Progenitor cell of endocrine pancreas (in vitro differentiated cells): ENCODE measurements at regions not wholly inside any gene's neighbourhood (a gene's known extent, or its start where the extent isn't known, plus 50 kb on each side); places are given as distances from the start of the nearest gene placed in this dataset.

Experiments
- DNase-seq: peaks from one replicate; pipeline ENCODE4 v3.0.0; 2021; ENCODE audit warnings: low spot score; ENCODE audit not compliant: unreplicated experiment
- H3K27ac Mint-ChIP-seq: 2 replicates; pipeline ENCODE4 v1.8.0; 2021; ENCODE audit warnings: mild to moderate bottlenecking, moderate library complexity, mixed read lengths
- H3K27me3 Mint-ChIP-seq: 2 replicates; pipeline ENCODE4 v1.8.0; 2021; ENCODE audit warnings: mixed read lengths
- H3K36me3 Mint-ChIP-seq: 2 replicates; pipeline ENCODE4 v1.8.0; 2022; ENCODE audit warnings: mixed read lengths; ENCODE audit not compliant: insufficient read depth
- H3K4me1 Mint-ChIP-seq: 2 replicates; pipeline ENCODE4 v1.8.0; 2021; ENCODE audit warnings: low read depth, mixed read lengths
- H3K4me3 Mint-ChIP-seq: 2 replicates; pipeline ENCODE4 v1.8.0; 2021; ENCODE audit warnings: low read depth, mild to moderate bottlenecking, moderate library complexity, mixed read lengths
- H3K9me3 Mint-ChIP-seq: 2 replicates; pipeline ENCODE4 v1.8.0; 2021; ENCODE audit warnings: low read depth, mixed read lengths
- CTCF ChIP-seq: fragments of 200-600 bp; sonication (generic); IDR thresholded peaks from one replicate; pipeline ENCODE4 v1.5.0; 2021; ENCODE audit warnings: antibody characterized with exemption, mild to moderate bottlenecking; ENCODE audit not compliant: unreplicated experiment

GRCh38 chr12:64955746-64956145, 131.3 kb downstream of the TBC1D30 start:
- no peak for DNase-seq
- H3K27me3 Mint-ChIP-seq: no peaks in the 10 kb centered on the region
- H3K9me3 Mint-ChIP-seq: no peaks in the 10 kb centered on the region
- TF ChIP-seq CTCF: no peak
- H3K27ac Mint-ChIP-seq: no peak overlapping the region
- no peaks in the 10 kb centered on the region for H3K4me1 Mint-ChIP-seq
- no peaks in the 10 kb centered on the region for H3K36me3 Mint-ChIP-seq
- H3K4me3 Mint-ChIP-seq: no peak overlapping the region

- TF ChIP-seq CTCF: no peak
- Mint-ChIP-seq H3K4me3 (no peak overlapping the region), H3K9me3 (peaks cover 20% of the 10 kb centered on the region), H3K4me1 (no peaks in the 10 kb centered on the region), H3K27me3 (no peaks in the 10 kb centered on the region), H3K36me3 (no peaks in the 10 kb centered on the region), H3K27ac (no peak overlapping the region)
- DNase-seq: no peak
Measured at GRCh38 chr12:64965920-64966319, 141.5 kb downstream of the TBC1D30 start.

- Mint-ChIP-seq H3K36me3 (no peaks in the 10 kb centered on the region), H3K9me3 (peaks cover 18% of the 10 kb centered on the region), H3K4me1 (no peaks in the 10 kb centered on the region), H3K27me3 (no peaks in the 10 kb centered on the region), H3K4me3 (no peak overlapping the region), H3K27ac (no peak overlapping the region)
- no peak for TF ChIP-seq CTCF
- DNase-seq: no peak
Measured at GRCh38 chr12:64968989-64969819, 144.8 kb downstream of the TBC1D30 start.

- H3K27ac Mint-ChIP-seq: no peak overlapping the region
- DNase-seq: no peak
- no peaks in the 10 kb centered on the region for H3K36me3 Mint-ChIP-seq
- peaks cover 3% of the 10 kb centered on the region for H3K4me1 Mint-ChIP-seq
- no peaks in the 10 kb centered on the region for H3K27me3 Mint-ChIP-seq
- TF ChIP-seq CTCF: no peak
- H3K9me3 Mint-ChIP-seq: peaks cover 22% of the 10 kb centered on the region
- H3K4me3 Mint-ChIP-seq: no peak overlapping the region
Measured at GRCh38 chr12:64976131-64976530, 145.0 kb downstream of the WIF1 start.

GRCh38 chr12:64983771-64984278, 137.3 kb downstream of the WIF1 start:
- Mint-ChIP-seq H3K27me3 (no peaks in the 10 kb centered on the region), H3K9me3 (peaks cover 21% of the 10 kb centered on the region), H3K4me1 (no peaks in the 10 kb centered on the region), H3K36me3 (no peaks in the 10 kb centered on the region), H3K27ac (no peak overlapping the region), H3K4me3 (no peak overlapping the region)
- TF ChIP-seq CTCF: no peak
- DNase-seq: no peak
